ENCODE measurements at regions not wholly inside any gene's neighbourhood (a gene's known extent, or its start where the extent isn't known, plus 50 kb on each side); places are given as distances from the start of the nearest gene placed in this dataset.
"Not testable (repeated sequence)": the region's sequence is repeated elsewhere in the genome, so short reads cannot be mapped to it uniquely, and the experiment has no call there.

- no peak for DNase-seq
Observed at GRCh38 chr2:53610260-53610659, 157.3 kb upstream of the CHAC2 start.

- no peak for DNase-seq
Observed at GRCh38 chr2:53609551-53609950, 158.1 kb upstream of the CHAC2 start.

GRCh38 chr2:53608293-53608692, 159.3 kb upstream of the CHAC2 start:
- DNase-seq, result no peak

GRCh38 chr2:53600815-53601214, 166.8 kb upstream of the CHAC2 start:
- no peak for DNase-seq

- not testable (repeated sequence) for DNase-seq
Observed at GRCh38 chr2:53586733-53587612, 180.6 kb upstream of the CHAC2 start.

- DNase-seq, result no peak
Observed at GRCh38 chr2:53584986-53585385, 182.6 kb upstream of the CHAC2 start.

GRCh38 chr2:53583583-53583982, 184.0 kb upstream of the CHAC2 start:
- no peak for DNase-seq

- DNase-seq, result no peak
Observed at GRCh38 chr2:53582556-53582955, 185.0 kb upstream of the CHAC2 start.

GRCh38 chr2:53576166-53576565, 191.4 kb upstream of the CHAC2 start:
- no peak for DNase-seq

- DNase-seq, result no peak
Observed at GRCh38 chr2:53575721-53576124, 191.9 kb upstream of the CHAC2 start.

- no peak for DNase-seq
Observed at GRCh38 chr2:53572696-53573095, 194.9 kb upstream of the CHAC2 start.

- DNase-seq, result no peak
Observed at GRCh38 chr2:53569957-53570727, 197.5 kb upstream of the CHAC2 start.

GRCh38 chr2:53568469-53568868, 199.1 kb upstream of the CHAC2 start:
- no peak for DNase-seq

- no peak for DNase-seq
Observed at GRCh38 chr2:53567073-53567472, 200.5 kb upstream of the CHAC2 start.

- DNase-seq, result no peak
Observed at GRCh38 chr2:53562407-53562806, 205.2 kb upstream of the CHAC2 start.

GRCh38 chr2:53561155-53561554, 206.4 kb upstream of the CHAC2 start:
- no peak for DNase-seq

GRCh38 chr2:53559302-53559966, 208.2 kb upstream of the CHAC2 start:
- DNase-seq, result no peak

GRCh38 chr2:53558867-53559266, 208.7 kb upstream of the CHAC2 start:
- DNase-seq, result no peak

- DNase-seq, result no peak
Observed at GRCh38 chr2:53549497-53549896, 218.1 kb upstream of the CHAC2 start.

- DNase-seq, result no peak
Observed at GRCh38 chr2:53545604-53546003, 222.0 kb upstream of the CHAC2 start.

GRCh38 chr2:53544871-53545558, 222.6 kb upstream of the CHAC2 start:
- no peak for DNase-seq

GRCh38 chr2:53543083-53543482, 224.5 kb upstream of the CHAC2 start:
- DNase-seq, result no peak

Data from right hindlimb (tissue), 1 donor.